HG02623 (cell line): ENCODE measurements at regions not wholly inside any gene's neighbourhood (a gene's known extent, or its start where the extent isn't known, plus 50 kb on each side); places are given as distances from the start of the nearest gene placed in this dataset.

Experiments used
- ATAC-seq: cut with Tn5 transposase; IDR thresholded peaks from one replicate; pipeline ENCODE4 v1.9.1; 2021; ENCODE audit warnings: moderate library complexity; ENCODE audit not compliant: unreplicated experiment

DNA sequence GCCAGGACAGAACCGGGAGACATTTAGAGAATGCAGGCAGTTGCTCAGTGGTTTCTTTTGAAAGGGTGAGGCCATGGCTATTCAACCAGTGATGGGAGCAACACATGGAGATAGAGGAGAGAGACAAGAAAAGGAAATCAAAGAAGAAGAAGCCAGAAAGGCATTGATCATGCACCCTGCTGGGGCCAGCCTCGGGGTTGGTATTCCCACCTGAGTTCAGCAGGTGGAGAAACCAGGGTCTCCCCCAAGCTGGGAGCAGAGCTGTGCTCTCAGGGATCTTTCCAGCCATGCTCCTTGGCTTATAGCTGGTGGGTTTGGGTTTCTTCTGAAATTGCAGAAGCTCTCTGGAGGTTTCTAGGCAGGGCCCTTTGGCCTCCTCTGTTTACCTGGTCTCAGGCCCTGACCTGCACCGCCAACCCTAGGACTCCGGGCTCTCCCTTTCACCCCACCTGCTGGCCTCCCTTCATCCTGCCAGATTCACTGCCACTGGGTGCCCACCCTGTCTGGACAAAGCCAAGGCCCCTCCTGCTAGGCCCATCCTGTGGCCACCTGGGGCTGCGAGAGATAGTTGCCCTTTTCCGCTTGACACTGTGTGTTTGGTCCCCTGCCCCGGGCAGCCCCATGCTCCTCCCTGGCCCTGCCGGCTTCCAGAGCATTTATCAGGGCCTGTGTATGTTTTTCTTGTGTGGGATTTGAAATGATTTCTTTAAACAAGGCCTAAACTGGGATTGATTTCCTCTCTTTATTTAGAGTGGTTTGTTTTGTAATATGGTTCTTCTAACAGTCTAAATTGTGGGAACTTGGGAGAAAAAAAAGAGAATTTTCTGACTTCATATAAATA lies 126.7 kb downstream of the DDX1 start:
- no peak for ATAC-seq

DNA sequence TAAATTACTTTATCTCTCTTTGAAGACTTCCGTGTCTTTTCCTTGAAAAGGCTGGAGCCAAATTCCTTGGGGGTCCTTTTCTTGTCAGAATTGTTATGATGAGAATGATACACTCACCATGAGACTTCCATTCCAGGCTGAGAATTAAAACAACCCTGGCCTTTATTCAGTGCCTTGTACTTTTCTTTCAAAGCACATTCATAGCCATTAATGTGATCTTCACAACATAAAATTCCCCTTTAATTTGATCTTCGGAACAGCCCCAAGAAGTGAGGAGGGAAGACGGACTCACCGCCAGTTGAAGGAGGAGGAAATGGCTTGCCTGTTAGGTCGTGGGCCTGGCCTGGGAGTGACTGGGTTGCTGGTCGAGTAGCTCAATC lies 127.3 kb downstream of the DDX1 start:
- no peak for ATAC-seq

GRCh38 chr2:15719566-15720313 lies 128.1 kb downstream of the DDX1 start:
- ATAC-seq, result no peak

DNA sequence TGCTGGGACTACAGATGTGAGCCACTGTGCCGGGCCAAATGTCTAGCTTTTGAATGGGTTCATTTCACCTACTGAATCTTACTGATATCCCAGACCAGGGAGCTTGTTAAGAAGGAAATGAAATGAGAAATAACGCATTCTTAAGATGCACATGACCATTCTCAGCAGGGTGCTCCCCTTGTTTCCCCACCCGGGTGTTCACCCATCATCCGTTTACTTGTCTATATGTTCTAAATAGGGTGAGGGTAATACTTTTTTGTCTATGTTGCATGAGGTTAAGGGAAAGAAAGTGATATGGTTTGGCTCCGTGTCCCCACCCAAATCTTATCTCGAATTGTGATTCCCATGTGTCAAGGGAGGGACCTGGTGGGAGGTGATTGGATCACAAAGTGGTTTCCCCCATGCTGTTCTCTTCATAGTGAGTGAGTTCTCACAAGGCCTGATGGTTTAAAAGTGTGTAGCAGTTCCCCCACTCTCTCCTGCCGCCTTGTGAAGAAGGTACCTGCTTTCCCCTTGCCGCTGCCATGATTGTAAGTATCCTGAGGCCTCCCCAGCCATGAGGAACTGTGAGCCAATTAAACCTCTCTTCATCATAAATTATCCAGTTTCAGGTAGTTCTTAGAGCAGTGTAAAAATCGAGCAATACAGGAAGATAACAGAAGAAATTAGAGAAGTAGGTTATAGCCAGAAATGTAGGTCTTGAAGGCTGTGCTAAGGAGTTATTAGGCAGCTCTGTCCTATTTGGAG lies 129.1 kb downstream of the DDX1 start:
- no peak for ATAC-seq

- ATAC-seq, result no peak
Observed at GRCh38 chr2:15721411-15722067, 129.9 kb downstream of the DDX1 start.

GRCh38 chr2:15722980-15723379 lies 131.3 kb downstream of the DDX1 start:
- no peak for ATAC-seq

DNA sequence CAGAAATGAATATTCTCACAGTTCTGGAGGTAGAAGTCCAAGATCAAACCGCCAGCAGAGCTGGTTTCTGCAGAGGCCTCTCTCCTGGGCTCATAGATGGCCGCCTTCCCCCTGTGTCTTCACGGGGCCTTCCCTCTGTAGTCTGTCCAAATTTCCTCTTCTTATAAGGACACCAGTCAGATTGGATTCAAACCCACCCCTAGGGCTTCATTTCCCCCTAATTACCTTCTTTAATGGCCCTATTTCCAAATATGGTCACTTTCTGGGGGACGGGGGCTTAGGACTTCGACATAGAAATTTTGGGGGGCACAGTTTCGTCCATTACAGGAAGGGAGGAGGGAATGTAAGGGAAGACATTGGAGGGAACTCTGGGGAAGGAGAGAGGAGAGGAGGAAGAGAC lies 132.6 kb downstream of the DDX1 start:
- ATAC-seq, result no peak

- ATAC-seq, result no peak
Observed at GRCh38 chr2:15725101-15725781, 133.6 kb downstream of the DDX1 start.

- no peak for ATAC-seq
Observed at GRCh38 chr2:15725782-15726112, 134.1 kb downstream of the DDX1 start.

DNA sequence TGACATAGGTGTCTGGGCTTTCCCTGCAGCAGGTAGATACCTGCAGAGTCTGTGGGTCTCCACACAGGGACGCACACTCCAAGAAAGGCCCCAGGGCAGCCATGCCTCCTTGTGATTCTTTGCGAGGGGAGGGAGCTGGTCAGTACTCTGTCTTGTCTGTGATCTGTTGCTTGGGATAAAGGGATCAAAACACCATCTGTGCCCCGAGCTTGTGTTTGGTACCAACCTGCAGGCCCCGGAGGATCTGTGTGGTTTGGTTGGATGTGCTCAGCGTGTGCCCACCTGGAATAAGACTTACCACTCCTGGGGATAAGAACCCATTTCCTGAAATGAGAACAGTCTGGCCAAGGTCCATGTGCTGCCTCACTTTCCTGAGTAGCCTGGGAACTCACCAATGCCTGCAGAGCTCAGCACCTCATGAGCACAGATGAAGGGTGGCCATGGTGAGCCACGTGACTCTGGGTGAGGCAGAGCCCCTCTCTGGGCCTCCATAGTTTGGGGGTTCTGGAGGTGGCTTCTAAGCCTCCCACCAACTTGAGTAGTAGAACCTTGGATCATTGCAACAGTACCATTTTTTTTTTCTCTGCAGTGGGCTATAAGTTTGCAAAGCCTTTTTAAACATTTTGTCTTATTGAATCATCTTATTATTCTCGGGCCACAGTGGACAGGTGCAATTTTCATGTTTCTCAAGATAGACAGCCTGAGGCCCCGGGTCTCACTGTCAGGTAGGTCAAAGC lies 134.8 kb downstream of the DDX1 start:
- ATAC-seq, result no peak

DNA sequence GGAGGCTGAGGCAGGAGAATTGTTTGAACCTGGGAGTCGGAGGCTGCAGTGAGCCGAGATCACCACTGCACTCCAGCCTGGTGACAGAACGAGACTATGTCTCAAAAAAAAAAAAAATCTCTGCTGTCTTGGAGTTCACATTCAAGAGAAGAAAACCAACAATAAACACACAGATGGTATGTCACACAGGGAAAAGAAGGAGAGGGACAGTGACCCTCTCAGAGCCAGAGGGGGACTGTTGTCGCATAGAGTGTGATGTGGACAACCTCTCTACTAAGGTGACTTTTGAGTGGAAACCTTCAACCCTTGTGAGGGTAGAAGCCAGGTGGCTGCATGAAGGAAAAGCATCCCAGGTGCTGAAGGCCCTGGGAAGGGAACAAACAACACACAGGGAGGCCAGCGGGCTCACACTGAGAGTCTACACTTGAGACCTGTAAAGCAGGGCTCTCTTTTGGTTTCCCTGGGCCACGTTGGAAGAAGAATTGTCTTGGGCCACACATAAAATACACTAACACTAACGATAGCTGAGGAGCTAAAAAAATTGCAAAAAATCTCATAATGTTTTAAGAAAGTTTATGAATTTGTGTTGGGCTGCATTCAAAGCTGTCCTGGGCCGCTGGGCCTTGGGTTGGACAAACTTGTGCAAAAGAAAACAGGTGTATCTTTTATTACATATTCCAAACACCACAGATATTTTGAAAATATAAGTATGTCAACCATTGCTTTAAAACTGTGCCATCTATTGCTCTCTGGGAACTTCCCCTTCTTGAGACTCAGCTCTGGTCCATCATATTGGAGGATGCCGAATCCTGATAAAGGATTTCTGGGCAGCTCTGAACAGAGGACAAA lies 136.0 kb downstream of the DDX1 start:
- ATAC-seq, result no peak

DNA sequence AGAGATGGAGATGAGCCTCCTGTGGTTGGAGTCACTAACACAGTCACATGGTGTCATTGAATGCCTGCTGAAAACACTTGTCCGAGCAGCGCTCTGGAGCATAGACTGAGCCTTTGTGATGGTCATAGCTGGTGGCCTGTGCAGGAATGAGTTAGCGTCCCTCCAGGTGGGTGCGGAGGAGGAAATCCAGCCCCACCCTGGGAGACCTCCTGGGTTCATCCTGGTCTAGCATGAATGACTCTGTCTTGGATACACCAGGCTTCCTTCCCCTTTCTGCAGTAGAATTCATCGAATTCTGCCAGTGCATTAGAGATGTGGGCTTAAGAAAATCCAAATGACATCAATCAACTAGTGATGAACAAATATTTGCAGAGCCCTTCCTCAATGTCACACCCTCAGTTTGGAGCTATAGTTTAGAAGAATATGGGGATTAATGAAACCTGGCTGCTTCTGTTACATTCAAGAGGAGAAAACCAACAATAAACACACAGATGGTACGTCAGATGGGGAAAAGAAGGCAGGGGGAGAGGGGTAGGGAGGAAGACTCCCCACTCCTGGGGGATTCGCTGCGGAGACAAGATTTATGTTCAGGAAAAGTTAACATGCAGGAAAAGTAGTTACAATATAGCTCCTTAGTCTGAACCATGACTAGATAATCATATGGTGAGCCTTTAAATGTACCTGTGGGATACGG lies 136.7 kb downstream of the DDX1 start:
- ATAC-seq, result no peak

DNA sequence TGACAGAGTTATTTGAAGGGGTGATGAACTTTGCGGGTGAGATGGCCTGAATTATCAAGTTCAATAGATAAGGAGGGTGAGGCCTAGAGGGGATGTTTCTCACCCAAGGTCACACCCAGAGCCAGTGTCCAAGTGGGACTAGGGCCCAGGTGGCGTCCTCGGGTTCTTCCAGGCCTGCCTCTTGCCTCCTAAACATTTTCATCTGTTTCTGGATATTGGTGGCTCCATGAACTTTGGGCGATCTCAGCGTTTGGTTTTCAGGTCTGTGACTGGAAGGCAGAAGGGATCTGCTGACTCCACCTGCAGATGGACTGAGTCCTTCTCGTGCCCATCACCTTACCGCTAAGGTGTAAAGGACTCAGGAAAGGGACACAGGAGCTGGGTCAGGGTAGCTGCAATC lies 137.3 kb downstream of the DDX1 start:
- no peak for ATAC-seq

DNA sequence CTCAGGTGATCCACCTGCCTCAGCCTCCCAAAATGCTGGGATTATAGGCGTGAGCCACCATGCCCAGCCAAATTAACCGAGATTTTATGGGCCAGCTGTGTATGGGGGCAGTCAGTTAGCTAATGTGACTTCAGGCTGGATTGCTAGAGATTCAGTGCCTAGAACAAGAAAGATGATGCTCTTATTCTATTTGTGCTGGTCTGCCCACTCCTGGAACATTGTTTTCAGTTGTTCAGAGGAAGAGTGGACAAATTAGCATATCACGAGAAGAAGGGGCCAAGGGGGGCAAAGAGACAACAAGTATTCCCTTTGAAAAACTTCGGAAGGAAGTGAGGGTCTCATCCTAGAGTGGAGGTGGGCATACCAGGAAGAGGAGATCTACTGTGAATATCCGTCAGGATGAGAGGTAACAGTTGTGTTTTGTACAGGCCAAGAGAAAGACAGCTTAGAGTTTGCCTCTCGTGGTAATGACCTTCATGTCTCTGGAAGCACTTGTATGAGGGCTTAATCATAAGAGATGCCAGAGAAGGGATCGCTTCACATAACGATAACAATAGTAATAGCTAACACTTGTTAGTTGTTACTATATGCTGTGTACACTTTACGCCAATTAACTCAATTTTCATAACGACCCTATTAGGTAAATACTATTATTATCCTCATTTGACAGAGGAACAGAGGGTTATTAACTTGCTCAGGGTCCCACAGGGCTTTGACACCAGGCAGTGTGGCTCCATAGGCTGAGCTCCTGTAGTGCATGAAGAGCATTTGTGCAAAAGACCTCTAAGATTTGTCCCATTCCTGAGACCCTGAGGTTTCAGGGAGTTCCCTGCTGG lies 138.3 kb downstream of the DDX1 start:
- no peak for ATAC-seq

GRCh38 chr2:15730545-15731212 lies 139.0 kb downstream of the DDX1 start:
- ATAC-seq, result peak; percentile 39

- no peak for ATAC-seq
Observed at GRCh38 chr2:15731213-15731888, 139.7 kb downstream of the DDX1 start.

DNA sequence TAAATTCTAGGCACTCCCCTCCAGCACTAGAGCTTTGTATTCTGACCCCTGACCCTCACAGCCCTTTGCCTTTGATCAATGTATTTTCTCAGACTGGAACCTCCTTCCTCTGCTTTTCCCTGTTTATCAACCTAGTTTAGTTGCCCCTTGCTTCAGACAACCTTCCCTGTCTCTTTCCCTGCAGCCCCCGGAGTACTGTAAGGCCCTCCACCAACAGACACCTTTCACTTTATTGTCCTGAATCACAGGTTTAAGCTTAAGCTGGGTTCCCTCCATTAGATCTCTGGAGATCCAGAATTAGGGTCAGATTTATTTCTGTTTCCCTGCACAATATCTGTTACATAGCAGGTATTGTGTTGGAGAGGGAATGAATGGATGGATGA lies 140.2 kb downstream of the DDX1 start:
- ATAC-seq, result no peak
